ENCODE measurements at regions not wholly inside any gene's neighbourhood (a gene's known extent, or its start where the extent isn't known, plus 50 kb on each side); places are given as distances from the start of the nearest gene placed in this dataset.

DNA sequence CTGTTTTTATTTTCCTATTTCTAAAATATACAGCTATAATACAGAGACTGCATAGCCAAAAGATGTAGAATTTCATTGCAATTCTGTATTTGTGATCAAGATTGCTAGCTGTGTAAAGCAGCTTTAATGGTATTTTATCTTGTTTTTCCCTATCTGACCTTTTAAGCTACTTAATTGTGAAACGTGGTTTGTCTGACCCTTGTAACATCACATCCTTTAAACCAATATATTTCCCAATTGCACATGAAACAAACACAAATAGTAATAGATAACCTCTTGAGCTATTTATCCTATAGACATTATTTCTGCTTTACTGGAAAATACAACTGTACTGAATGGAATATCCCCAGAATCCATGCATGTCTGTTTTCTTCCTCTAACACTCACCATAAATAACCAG lies 112.2 kb upstream of the PLPPR4 start:
- DNase-seq (ENCODE audit: low read depth in 3 of 3, low spot score in 1 of 3) = no peak

- DNase-seq (ENCODE audit: low read depth in 3 of 3, low spot score in 1 of 3) = no peak
These were observed 100.6 kb upstream of the PLPPR4 start for GRCh38 chr1:99163671-99164070.

DNA sequence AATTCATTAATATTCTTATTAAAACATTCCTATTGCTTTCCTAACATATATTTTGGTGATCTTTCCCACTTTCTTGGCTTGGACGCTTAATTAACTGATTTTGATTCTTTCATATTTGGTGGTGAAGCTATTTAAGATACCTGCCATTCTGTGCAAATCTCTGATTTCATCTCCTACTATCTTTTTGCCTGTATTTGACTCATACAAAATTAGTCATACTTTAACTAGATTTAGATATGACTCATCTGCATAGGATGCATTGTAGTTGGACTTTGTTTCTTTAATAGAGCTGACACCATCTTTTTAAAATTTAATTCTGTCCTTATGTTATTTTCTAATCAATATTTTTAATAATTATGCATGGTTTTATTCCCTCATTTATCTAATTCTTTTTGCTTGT lies 93.8 kb upstream of the PLPPR4 start:
- no peak for DNase-seq (ENCODE audit: low read depth in 3 of 3, low spot score in 1 of 3)

DNA sequence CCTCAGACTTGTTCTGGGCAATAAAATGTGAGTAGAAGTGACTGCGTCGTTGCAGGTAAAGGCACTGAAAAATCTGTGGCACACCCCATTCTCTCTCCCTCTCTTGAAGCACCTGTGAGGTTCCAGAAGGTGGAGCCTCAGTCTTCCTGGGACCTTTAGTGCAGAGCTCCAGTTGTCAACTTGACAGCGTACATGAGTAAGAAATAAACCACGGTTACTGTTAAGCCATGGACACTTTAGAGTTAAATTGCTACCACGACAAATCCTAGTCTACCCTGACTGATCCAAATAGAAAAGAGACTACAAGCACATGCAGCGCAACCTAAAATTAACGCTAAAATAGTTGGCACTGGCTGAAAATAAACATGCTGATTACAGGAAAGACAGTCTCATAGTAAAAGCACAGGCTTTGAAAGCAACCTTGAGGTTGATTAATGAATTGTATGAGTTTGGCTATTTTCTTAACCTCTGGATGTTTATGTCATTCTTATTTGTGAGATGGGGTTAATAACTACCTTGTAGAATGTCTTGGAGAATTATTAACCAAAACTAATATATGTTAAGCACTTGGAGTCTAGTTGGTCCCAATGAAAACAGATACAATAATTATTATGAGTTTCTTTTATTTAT lies 93.0 kb upstream of the PLPPR4 start:
- no peak for DNase-seq (ENCODE audit: low read depth in 3 of 3, low spot score in 1 of 3)

GRCh38 chr1:99173282-99173681 lies 91.0 kb upstream of the PLPPR4 start:
- DNase-seq (ENCODE audit: low read depth in 3 of 3, low spot score in 1 of 3) = no peak

DNA sequence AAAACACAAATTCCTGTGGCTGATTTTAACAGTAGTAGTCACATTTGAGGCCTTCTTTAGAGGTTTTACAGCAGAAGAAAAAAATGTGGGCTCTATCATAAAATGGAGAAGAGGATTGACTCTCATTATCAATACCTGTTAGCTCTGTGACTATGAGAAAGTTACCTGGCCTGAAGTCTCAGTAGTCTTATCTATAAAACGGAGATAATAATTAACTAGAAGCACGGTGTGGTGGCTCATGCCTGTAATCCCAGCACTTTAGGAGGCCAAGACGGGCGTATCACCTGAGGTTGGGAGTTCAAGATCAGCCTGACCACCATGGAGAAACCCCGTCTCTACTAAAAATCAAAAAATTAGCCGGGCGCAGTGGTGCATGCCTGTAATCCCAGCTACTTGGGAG lies 90.4 kb upstream of the PLPPR4 start:
- DNase-seq (ENCODE audit: low read depth in 3 of 3, low spot score in 1 of 3) = no peak

DNA sequence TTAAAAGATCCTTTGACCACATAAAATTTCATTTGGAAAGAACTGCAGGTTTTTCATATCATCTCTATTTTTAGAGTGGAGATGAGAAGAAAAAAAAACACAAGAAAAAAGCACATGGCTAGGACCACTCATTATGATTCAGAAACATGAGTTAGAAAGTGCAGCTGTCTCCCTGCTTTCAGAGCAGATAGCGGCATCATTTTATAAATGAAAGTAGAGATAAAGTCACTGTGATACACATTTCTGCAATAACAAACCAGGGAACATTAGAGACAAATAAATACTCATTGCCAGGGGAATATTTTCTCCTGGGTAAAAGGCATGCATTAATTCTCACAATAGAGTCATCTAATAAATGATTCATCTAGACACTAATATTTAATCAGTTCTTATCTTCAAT lies 87.5 kb upstream of the PLPPR4 start:
- no peak for DNase-seq (ENCODE audit: low read depth in 3 of 3, low spot score in 1 of 3)

DNA sequence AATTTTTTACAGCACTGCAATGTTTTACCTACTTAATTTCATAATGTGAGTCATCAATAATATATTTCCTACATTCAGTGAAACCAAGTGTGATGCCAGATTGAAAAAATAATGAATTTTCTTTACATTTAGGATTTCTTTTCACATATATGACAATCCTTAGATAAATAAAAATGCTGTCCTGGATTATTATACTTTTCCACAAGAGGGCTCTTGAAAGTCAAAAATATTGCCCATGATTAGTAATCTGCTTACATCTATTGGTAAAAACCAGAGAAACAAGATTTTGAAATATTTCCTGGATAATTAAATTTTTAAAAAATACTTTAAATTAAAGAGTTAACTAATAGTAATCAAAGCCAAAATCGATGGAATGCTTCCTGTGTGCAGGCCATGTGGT lies 86.8 kb upstream of the PLPPR4 start:
- no peak for DNase-seq (ENCODE audit: low read depth in 3 of 3, low spot score in 1 of 3)

- peak; percentile 17 to 25 (median 21) for DNase-seq (ENCODE audit: low read depth in 3 of 3, low spot score in 1 of 3)
These were observed 83.9 kb upstream of the PLPPR4 start for GRCh38 chr1:99180343-99180808.

GRCh38 chr1:99180915-99181314 lies 83.4 kb upstream of the PLPPR4 start:
- no peak for DNase-seq (ENCODE audit: low read depth in 3 of 3, low spot score in 1 of 3)

DNA sequence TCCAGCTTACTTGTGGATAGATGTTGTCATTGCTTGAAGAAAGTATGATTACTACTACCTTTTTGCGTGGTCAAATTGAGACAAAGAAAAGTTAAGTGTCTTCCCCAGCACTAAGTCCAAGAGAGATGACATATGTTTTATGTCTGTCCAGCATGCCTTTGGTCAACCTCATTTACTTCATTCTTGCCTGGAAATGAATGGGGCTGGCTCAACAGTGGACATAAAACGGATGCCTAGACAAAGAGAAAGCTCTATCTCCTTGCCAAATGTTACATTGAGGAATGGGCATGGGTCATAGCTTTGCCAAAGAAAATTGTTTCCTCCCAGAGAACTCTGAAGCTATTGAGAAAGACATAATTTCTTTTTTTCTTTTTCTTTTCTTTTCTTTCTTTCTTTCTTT lies 82.4 kb upstream of the PLPPR4 start:
- no peak for DNase-seq (ENCODE audit: low read depth in 3 of 3, low spot score in 1 of 3)

DNA sequence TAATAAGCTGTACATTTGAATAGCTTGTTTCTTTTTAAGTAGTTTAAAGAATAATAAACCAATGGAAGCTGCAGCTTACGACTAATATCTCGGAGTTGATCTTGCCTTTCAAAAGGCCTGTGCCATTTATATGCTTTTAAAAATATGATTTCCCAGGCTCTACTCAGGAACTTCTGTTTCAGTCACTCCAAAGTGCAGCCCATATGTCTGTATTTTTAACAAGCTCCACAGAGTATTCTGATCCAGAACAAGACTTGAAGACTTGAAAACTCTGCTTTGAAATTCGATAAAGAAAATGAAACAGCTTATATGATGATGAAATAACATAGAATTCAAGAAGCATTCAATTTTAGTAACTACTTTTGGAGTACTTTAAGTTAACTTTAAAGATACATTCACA lies 79.1 kb upstream of the PLPPR4 start:
- no peak for DNase-seq (ENCODE audit: low read depth in 3 of 3, low spot score in 1 of 3)

DNA sequence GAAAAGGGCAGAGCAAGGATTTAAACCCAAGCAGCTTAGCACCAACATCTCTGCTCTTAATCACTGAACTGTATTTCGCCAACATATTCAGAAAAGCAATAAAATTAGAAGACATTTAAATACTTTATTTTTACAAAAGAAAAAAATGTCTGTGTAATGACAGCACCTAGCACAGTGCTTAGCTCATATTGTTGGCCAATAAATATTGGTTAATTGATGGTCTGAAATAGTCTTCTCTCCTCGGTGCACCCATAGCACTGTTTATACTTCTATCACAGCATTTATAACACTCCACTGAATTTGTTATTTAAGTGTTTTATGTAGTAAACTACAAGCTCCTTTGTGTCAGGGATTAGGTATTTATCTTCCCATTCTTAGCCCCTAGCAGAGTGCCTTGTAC lies 70.9 kb upstream of the PLPPR4 start:
- no peak for DNase-seq (ENCODE audit: low read depth in 3 of 3, low spot score in 1 of 3)

DNA sequence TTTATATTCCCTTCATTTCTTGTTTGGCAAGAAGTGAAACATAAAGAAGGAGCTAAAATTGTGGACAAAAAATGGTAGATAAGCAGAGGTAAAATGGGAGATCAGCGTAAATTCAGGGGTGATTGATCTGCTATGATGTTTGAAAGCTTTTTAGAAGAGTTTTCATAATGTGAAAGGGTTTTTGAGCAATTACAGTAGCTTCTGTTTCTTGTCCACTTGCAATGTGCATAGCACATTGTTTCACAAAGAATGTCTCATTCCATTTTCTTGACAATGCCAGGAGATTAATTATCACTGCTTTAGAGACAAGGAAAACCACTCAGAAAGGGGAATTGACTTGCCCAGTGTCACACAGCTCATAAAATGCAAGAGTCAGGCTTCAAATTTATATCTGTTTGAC lies 65.9 kb upstream of the PLPPR4 start:
- DNase-seq (ENCODE audit: low read depth in 3 of 3, low spot score in 1 of 3) = no peak

DNA sequence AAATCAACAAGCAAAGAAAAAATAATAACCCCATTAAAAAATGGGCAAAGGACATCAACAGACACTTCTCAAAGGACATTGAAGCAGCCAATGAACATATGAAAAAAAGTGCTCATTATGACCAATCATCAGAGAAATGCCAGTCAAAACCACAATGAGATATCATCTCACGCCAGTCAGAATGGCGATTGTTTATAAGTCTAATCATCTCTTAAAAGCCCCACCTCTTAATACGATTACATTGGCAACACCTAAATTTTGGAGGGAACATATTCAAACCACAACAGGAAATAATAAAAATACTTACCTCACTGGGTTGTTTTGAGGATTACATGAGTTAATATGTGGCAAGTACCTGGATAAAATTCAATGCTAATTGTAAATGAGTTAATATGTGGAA lies 57.1 kb upstream of the PLPPR4 start:
- no peak for DNase-seq (ENCODE audit: low read depth in 3 of 3, low spot score in 1 of 3)
